OCI-LY1 (cell line): ENCODE measurements at regions not wholly inside any gene's neighbourhood (a gene's known extent, or its start where the extent isn't known, plus 50 kb on each side); places are given as distances from the start of the nearest gene placed in this dataset.

ENCODE experiments used
- EZH2 ChIP-seq: fragments of 200-600 bp; sonication (generic), shearing (Covaris generic); IDR thresholded peaks from 2 replicates; pipeline ENCODE4 v1.8.0; 2017; ENCODE audit warnings: borderline replicate concordance, mixed run types, mild to moderate bottlenecking, antibody characterized with exemption, low read length, moderate library complexity, mixed read lengths
- TF ChIP-seq, protein P1 (sequence below): fragments of 200-600 bp; sonication (generic), shearing (Covaris generic); IDR thresholded peaks from 2 replicates; pipeline ENCODE4 v1.5.1; 2017; ENCODE audit warnings: mild to moderate bottlenecking, antibody characterized with exemption, low read length, moderate library complexity, mixed read lengths

DNA sequence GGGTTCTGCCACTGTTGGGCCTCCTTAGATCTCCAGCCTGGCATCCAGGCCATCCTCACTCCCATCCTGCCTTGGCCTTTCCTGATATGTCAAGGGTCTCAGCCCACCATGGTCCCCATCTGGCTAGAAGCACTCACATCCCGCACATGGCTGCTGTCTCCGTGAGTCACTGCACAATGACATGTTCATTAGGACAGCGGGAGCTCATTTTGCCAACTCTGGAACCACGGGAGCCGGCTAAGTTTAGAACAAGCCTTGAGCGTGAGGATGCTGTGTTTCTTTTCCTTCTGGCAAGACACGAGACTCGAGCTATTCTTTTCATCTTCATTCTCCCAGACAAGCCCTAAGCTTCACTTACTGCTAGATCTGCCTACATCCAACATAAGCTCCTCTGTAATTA lies 65.7 kb upstream of the KSR1 start:
- TF ChIP-seq, protein P1, sequence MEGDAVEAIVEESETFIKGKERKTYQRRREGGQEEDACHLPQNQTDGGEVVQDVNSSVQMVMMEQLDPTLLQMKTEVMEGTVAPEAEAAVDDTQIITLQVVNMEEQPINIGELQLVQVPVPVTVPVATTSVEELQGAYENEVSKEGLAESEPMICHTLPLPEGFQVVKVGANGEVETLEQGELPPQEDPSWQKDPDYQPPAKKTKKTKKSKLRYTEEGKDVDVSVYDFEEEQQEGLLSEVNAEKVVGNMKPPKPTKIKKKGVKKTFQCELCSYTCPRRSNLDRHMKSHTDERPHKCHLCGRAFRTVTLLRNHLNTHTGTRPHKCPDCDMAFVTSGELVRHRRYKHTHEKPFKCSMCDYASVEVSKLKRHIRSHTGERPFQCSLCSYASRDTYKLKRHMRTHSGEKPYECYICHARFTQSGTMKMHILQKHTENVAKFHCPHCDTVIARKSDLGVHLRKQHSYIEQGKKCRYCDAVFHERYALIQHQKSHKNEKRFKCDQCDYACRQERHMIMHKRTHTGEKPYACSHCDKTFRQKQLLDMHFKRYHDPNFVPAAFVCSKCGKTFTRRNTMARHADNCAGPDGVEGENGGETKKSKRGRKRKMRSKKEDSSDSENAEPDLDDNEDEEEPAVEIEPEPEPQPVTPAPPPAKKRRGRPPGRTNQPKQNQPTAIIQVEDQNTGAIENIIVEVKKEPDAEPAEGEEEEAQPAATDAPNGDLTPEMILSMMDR: no peak
- TF ChIP-seq EZH2: no peak
